HG03103 (cell line): ENCODE measurements at regions not wholly inside any gene's neighbourhood (a gene's known extent, or its start where the extent isn't known, plus 50 kb on each side); places are given as distances from the start of the nearest gene placed in this dataset.
A peak's percentile ranks its signal among the peaks of the same experiment; 100 is the strongest.
"Not testable (repeated sequence)": the region's sequence is repeated elsewhere in the genome, so short reads cannot be mapped to it uniquely, and the experiment has no call there.

Experiments
- ATAC-seq: cut with Tn5 transposase; IDR thresholded peaks from one replicate; pipeline ENCODE4 v1.9.1; 2021; ENCODE audit warnings: low read depth; ENCODE audit not compliant: unreplicated experiment

- ATAC-seq: no peak
Observed at GRCh38 chr13:61918841-61919240, 503.2 kb upstream of the PCDH20 start.

GRCh38 chr13:61916483-61916882 lies 500.8 kb upstream of the PCDH20 start:
- no peak for ATAC-seq

GRCh38 chr13:61913183-61913582 lies 497.5 kb upstream of the PCDH20 start:
- no peak for ATAC-seq

GRCh38 chr13:61908906-61909615 lies 493.4 kb upstream of the PCDH20 start:
- no peak for ATAC-seq

GRCh38 chr13:61905054-61905453 lies 489.4 kb upstream of the PCDH20 start:
- no peak for ATAC-seq

GRCh38 chr13:61901946-61902541 lies 486.4 kb upstream of the PCDH20 start:
- no peak for ATAC-seq

- ATAC-seq: no peak
Observed at GRCh38 chr13:61900033-61900432, 484.4 kb upstream of the PCDH20 start.

- ATAC-seq: no peak
Observed at GRCh38 chr13:61898207-61898606, 482.6 kb upstream of the PCDH20 start.

- ATAC-seq: no peak
Observed at GRCh38 chr13:61891401-61891800, 475.8 kb upstream of the PCDH20 start.

GRCh38 chr13:61884830-61885229 lies 469.2 kb upstream of the PCDH20 start:
- ATAC-seq: no peak

- ATAC-seq: peak; percentile 81
Observed at GRCh38 chr13:61880578-61881283, 465.1 kb upstream of the PCDH20 start.

GRCh38 chr13:61878565-61878964 lies 462.9 kb upstream of the PCDH20 start:
- not testable (repeated sequence) for ATAC-seq

- ATAC-seq: no peak
Observed at GRCh38 chr13:61874970-61875579, 459.4 kb upstream of the PCDH20 start.

- ATAC-seq: no peak
Observed at GRCh38 chr13:61873717-61874116, 458.1 kb upstream of the PCDH20 start.

- ATAC-seq: no peak
Observed at GRCh38 chr13:61857198-61857597, 441.5 kb upstream of the PCDH20 start.

GRCh38 chr13:61852116-61852619 lies 436.5 kb upstream of the PCDH20 start:
- no peak for ATAC-seq

GRCh38 chr13:61850794-61851193 lies 435.1 kb upstream of the PCDH20 start:
- no peak for ATAC-seq

GRCh38 chr13:61838568-61838967 lies 422.9 kb upstream of the PCDH20 start:
- ATAC-seq: no peak

GRCh38 chr13:61833228-61833627 lies 417.6 kb upstream of the PCDH20 start:
- ATAC-seq: no peak

- ATAC-seq: no peak
Observed at GRCh38 chr13:61831026-61831425, 415.4 kb upstream of the PCDH20 start.

GRCh38 chr13:61830475-61830874 lies 414.8 kb upstream of the PCDH20 start:
- ATAC-seq: no peak
